Endothelial cell of umbilical vein (primary cell): ENCODE measurements at regions not wholly inside any gene's neighbourhood (a gene's known extent, or its start where the extent isn't known, plus 50 kb on each side); places are given as distances from the start of the nearest gene placed in this dataset.

ENCODE experiments used
- BruUV-seq: library from RNA; stranded (reverse); fragments of 400-500 nt; replicated peaks from 2 replicates; lab custom pipeline; 2021; lab: Mats Ljungman, UMichigan
- CTCF ChIA-PET: fragments of 300-600, 350-600 bp; sonication (Branson Sonifier 250); formaldehyde crosslinking; loops from one replicate; lab custom pipeline; 2021; ENCODE audit warnings: antibody characterized with exemption, inconsistent platforms; lab: Charles Lee
- POLR2A ChIA-PET: fragments of 300-600, 350-600 bp; sonication (Branson Sonifier 250); formaldehyde crosslinking; loops from one replicate; lab custom pipeline; 2021; ENCODE audit warnings: antibody characterized with exemption, inconsistent platforms; lab: Charles Lee
- DNase-seq: peaks from one replicate; pipeline ENCODE4 v3.0.0-alpha.2; 2011; ENCODE audit warnings: low read depth, low spot score
- FAIRE-seq: peaks from 2 replicates; lab custom pipeline; 2011; peaks lifted over from hg19 to GRCh38; lab: Jason Lieb, UNC
- H2AFZ ChIP-seq: 2 replicates; pipeline ENCODE4 v1.6.0; 2012; ENCODE audit warnings: low read depth, low read length, control low read depth, inconsistent platforms
- H3K27ac ChIP-seq: 2 replicates; pipeline ENCODE4 v1.5.1; 2011; ENCODE audit warnings: low read depth, mild to moderate bottlenecking, control low read depth, low read length, moderate library complexity; ENCODE audit not compliant: insufficient read depth
- H3K27me3 ChIP-seq, 2 experiments: 2 replicates each; pipeline versions ENCODE4 v1.6.0 to v1.6.1; 2011; ENCODE audit warnings: low read length in 2 of 2, mixed read lengths in 1 of 2; ENCODE audit not compliant: control insufficient read depth in 2 of 2, insufficient read depth in 2 of 2
- H3K36me3 ChIP-seq, 2 experiments: 2 replicates in 1 of 2; 3 replicates in 1 of 2; pipeline ENCODE4 v1.5.1; 2011; ENCODE audit warnings: low read length in 2 of 2, mild to moderate bottlenecking in 1 of 2, moderate library complexity in 1 of 2; ENCODE audit not compliant: control insufficient read depth in 2 of 2, insufficient read depth in 2 of 2; ENCODE audit errors: extremely low read depth in 1 of 2
- H3K4me1 ChIP-seq: 3 replicates; pipeline ENCODE4 v1.5.1; 2011; ENCODE audit warnings: mild to moderate bottlenecking, low read length; ENCODE audit not compliant: control insufficient read depth, insufficient read depth; ENCODE audit errors: extremely low read depth
- H3K4me2 ChIP-seq: 2 replicates; pipeline ENCODE4 v1.6.1; 2011; ENCODE audit warnings: low read length, control low read depth, mixed read lengths; ENCODE audit not compliant: insufficient read depth
- H3K4me3 ChIP-seq, 3 experiments: fragments of 200-600 bp in 1 of 3; sonication (generic), shearing (Covaris generic) in 1 of 3; replicated peaks in 1 of 3; 2 replicates each; pipeline ENCODE4 v1.5.1; 2011 to 2016; ENCODE audit warnings: control low read depth in 3 of 3, low read length in 3 of 3, mild to moderate bottlenecking in 2 of 3, inconsistent platforms in 1 of 3, low read depth in 1 of 3, moderate library complexity in 1 of 3; ENCODE audit not compliant: insufficient read depth in 1 of 3
- H3K79me2 ChIP-seq: 2 replicates; pipeline ENCODE4 v1.6.0; 2012; ENCODE audit warnings: low read length, inconsistent platforms; ENCODE audit not compliant: control insufficient read depth, insufficient read depth
- H3K9ac ChIP-seq: replicated peaks from 2 replicates; pipeline ENCODE3; 2011; ENCODE audit warnings: low read length, control low read depth; ENCODE audit not compliant: insufficient read depth; ENCODE audit errors: extremely low read depth
- H3K9me1 ChIP-seq: replicated peaks from 3 replicates; pipeline ENCODE4 v1.6.0; 2011; ENCODE audit warnings: mild to moderate bottlenecking, low read length; ENCODE audit not compliant: control insufficient read depth, insufficient read depth; ENCODE audit errors: extremely low read depth
- H3K9me3 ChIP-seq: replicated peaks from 2 replicates; pipeline ENCODE4 v1.5.1; 2012; ENCODE audit warnings: low read length, inconsistent platforms; ENCODE audit not compliant: control insufficient read depth, insufficient read depth
- H4K20me1 ChIP-seq: replicated peaks from 2 replicates; pipeline ENCODE3; 2011; ENCODE audit warnings: mild to moderate bottlenecking, low read length; ENCODE audit not compliant: control insufficient read depth, insufficient read depth; ENCODE audit errors: extremely low read depth
- EZH2 ChIP-seq: IDR thresholded peaks from 2 replicates; pipeline ENCODE4 v1.6.1; 2012; ENCODE audit warnings: borderline replicate concordance, low read depth, mild to moderate bottlenecking, moderate library complexity, low read length, inconsistent platforms; ENCODE audit not compliant: severe bottlenecking
- FOS ChIP-seq: IDR thresholded peaks from 2 replicates; pipeline ENCODE4 v1.6.1; 2011; ENCODE audit warnings: mild to moderate bottlenecking, low read length, moderate library complexity, borderline replicate concordance; ENCODE audit not compliant: insufficient read depth
- GATA2 ChIP-seq: IDR thresholded peaks from 2 replicates; pipeline ENCODE4 v1.7.0; 2011; ENCODE audit warnings: low read depth, mild to moderate bottlenecking, moderate library complexity, mixed read lengths, low read length; ENCODE audit not compliant: insufficient read length, insufficient read depth
- JUN ChIP-seq: IDR thresholded peaks from 2 replicates; pipeline ENCODE4 v1.6.1; 2011; ENCODE audit warnings: borderline replicate concordance, low read depth; ENCODE audit not compliant: insufficient read length, insufficient read depth
- MYC ChIP-seq: IDR thresholded peaks from one replicate; pipeline ENCODE4 v1.6.1; 2011; ENCODE audit warnings: mild to moderate bottlenecking, low read depth, low read length
- POLR2A ChIP-seq: IDR thresholded peaks from 2 replicates; pipeline ENCODE4 v1.6.1; 2012; ENCODE audit warnings: low read depth, mild to moderate bottlenecking, control low read depth, low read length
- POLR2AphosphoS5 ChIP-seq: IDR thresholded peaks from 2 replicates; pipeline ENCODE4 v1.6.1; 2012; ENCODE audit warnings: low read depth, mild to moderate bottlenecking, control low read depth, low read length, moderate library complexity; ENCODE audit not compliant: insufficient read depth
- dilution Hi-C: fragments of 300-500 bp; cut with MboI; formaldehyde crosslinking; loops from one replicate; pipeline ENCODE4 v1.15.0; 2019; ENCODE audit warnings: low sequenced_read_pairs; ENCODE audit not compliant: extremely low pct_ligation_motif_present
- intact Hi-C: fragments of 100-400 bp; cut with micrococcal nuclease; formaldehyde crosslinking; loops from one replicate; pipeline ENCODE4 v1.10.0; 2022
- TF ChIP-seq, protein P1 (sequence below): IDR thresholded peaks from 2 replicates; pipeline ENCODE4 v1.6.1; 2011; ENCODE audit not compliant: insufficient read depth, insufficient read length
- TF ChIP-seq, protein P2 (sequence below), 2 donors: IDR thresholded peaks; 1 replicate in 1 of 2; 2 replicates in 1 of 2; pipeline ENCODE4 v1.5.1; 2011; ENCODE audit warnings: low read length in 2 of 2, mild to moderate bottlenecking in 2 of 2, moderate library complexity in 2 of 2, control low read depth in 1 of 2, inconsistent platforms in 1 of 2, low read depth in 1 of 2; ENCODE audit not compliant: insufficient read depth in 1 of 2; ENCODE audit errors: extremely low read depth in 1 of 2

DNA sequence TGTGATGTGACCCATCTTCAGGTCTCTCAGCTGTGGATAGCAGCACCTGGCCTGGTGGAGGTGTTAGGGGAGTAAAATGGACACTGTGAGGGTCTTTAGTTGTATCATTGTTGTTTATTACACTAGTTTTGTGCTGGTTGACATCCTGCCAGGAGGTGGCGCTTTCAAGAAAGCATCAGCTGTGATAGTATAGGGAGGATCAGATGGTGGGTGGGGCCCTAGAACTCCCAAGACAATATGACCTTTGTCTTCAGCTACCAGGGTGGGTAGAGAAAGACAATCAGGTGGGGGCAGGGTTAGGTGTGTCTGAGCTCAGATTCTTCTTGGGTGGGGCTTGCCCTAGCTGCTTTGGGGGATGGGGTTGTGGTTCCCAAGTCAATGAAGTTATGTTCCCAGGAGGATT, 162.8 kb downstream of the PPP1R2C start:
- no peak overlapping the region for H2AFZ ChIP-seq
- no peak overlapping the region for H3K4me3 ChIP-seq
- POLR2A ChIA-PET, result no interaction called here
- no peak overlapping the region for H3K4me2 ChIP-seq
- H3K27me3 ChIP-seq, result no peaks in the 10 kb centered on the region
- H3K36me3 ChIP-seq, result no peaks in the 10 kb centered on the region
- DNase-seq (no peak), FAIRE-seq (no peak)
- CTCF ChIA-PET, result interaction anchor here (0.6 to 1.9 kb wide), 4 partner anchors 19 to 943 kb away, joined by 3 to 7 read pairs (median 4); no protein-coding TSS in a partner anchor
- no peaks in the 10 kb centered on the region for H3K79me2 ChIP-seq
- H3K27ac ChIP-seq, result no peak overlapping the region
- no TSS peak for BruUV-seq
- H3K9me1 ChIP-seq, result no peaks in the 10 kb centered on the region
- H3K9me3 ChIP-seq, result no peaks in the 10 kb centered on the region
- H4K20me1 ChIP-seq, result no peaks in the 10 kb centered on the region
- dilution Hi-C loops, result no loop called here
- intact Hi-C loops, result no loop called here
- TF ChIP-seq, protein P1, sequence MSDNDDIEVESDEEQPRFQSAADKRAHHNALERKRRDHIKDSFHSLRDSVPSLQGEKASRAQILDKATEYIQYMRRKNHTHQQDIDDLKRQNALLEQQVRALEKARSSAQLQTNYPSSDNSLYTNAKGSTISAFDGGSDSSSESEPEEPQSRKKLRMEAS, result no peak
- TF ChIP-seq, protein P2, sequence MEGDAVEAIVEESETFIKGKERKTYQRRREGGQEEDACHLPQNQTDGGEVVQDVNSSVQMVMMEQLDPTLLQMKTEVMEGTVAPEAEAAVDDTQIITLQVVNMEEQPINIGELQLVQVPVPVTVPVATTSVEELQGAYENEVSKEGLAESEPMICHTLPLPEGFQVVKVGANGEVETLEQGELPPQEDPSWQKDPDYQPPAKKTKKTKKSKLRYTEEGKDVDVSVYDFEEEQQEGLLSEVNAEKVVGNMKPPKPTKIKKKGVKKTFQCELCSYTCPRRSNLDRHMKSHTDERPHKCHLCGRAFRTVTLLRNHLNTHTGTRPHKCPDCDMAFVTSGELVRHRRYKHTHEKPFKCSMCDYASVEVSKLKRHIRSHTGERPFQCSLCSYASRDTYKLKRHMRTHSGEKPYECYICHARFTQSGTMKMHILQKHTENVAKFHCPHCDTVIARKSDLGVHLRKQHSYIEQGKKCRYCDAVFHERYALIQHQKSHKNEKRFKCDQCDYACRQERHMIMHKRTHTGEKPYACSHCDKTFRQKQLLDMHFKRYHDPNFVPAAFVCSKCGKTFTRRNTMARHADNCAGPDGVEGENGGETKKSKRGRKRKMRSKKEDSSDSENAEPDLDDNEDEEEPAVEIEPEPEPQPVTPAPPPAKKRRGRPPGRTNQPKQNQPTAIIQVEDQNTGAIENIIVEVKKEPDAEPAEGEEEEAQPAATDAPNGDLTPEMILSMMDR (IDR thresholded peaks at IDR 0.05; ENCODE audit: extremely low read depth in 1 of 2, insufficient read depth in 1 of 2, low read depth in 1 of 2, low read length in 2 of 2), result peak in 1 of 2 donors; percentile 3
- no peak overlapping the region for H3K9ac ChIP-seq
- H3K4me1 ChIP-seq, result no peaks in the 10 kb centered on the region

DNA sequence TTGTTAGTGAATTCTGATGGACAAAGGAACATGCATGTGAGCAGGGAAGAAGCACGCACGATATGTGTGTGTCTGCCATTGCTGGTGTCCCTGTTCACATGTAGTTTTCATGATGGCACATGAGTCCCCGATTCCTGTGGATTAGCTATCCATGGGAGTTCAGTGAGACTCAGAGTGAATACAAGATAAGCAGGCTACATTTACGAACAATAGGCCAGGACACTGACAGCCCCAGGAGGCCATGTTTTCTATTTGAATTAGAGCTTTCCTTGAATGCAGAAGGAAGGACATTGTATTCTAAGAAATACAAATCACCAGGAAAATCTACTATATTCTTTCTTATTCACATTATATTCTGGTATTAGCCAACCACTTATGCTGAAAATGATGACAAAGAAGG, 171.4 kb downstream of the PPP1R2C start:
- no peak overlapping the region for H2AFZ ChIP-seq
- no peaks in the 10 kb centered on the region for H3K9me1 ChIP-seq
- ChIA-PET CTCF (no interaction called here), POLR2A (no interaction called here)
- no peaks in the 10 kb centered on the region for H3K9me3 ChIP-seq
- H3K36me3 ChIP-seq, result no peaks in the 10 kb centered on the region
- no peak for DNase-seq
- dilution Hi-C loops (no loop called here), intact Hi-C loops (no loop called here)
- H3K4me3 ChIP-seq, result no peak overlapping the region
- no peak overlapping the region for H3K4me2 ChIP-seq
- no peak overlapping the region for H3K9ac ChIP-seq
- TF ChIP-seq, protein P2 (IDR thresholded peaks at IDR 0.05; ENCODE audit: extremely low read depth in 1 of 2, insufficient read depth in 1 of 2, low read depth in 1 of 2, low read length in 2 of 2), result no peak
- TF ChIP-seq MYC (no peak), EZH2 (no peak), FOS (no peak), JUN (no peak), GATA2 (no peak), POLR2A (no peak), POLR2AphosphoS5 (no peak)
- TF ChIP-seq, protein P1, result no peak
- no peaks in the 10 kb centered on the region for H3K79me2 ChIP-seq
- no peak overlapping the region for H3K27ac ChIP-seq
- no peaks in the 10 kb centered on the region for H3K4me1 ChIP-seq
- no peaks in the 10 kb centered on the region for H4K20me1 ChIP-seq
- BruUV-seq, result no TSS peak
- no peaks in the 10 kb centered on the region for H3K27me3 ChIP-seq
- FAIRE-seq, result no peak
